IMR-90 (cell line): ENCODE measurements at regions not wholly inside any gene's neighbourhood (a gene's known extent, or its start where the extent isn't known, plus 50 kb on each side); places are given as distances from the start of the nearest gene placed in this dataset.

Source experiments
- BHLHE40 ChIP-seq: fragments of 150-350 bp; IDR thresholded peaks from 2 replicates; pipeline ENCODE4 v1.6.1; 2016; ENCODE audit warnings: mild to moderate bottlenecking, low read depth, low read length
- CEBPB ChIP-seq: IDR thresholded peaks from 2 replicates; pipeline ENCODE4 v1.6.1; 2012; ENCODE audit warnings: low read depth, low read length, improper control_type of control experiment
- CHD1 ChIP-seq: IDR thresholded peaks from 2 replicates; pipeline ENCODE4 v1.6.1; 2012; ENCODE audit warnings: low read depth, low read length, improper control_type of control experiment
- CTCF ChIP-seq: conservative IDR thresholded peaks from 2 replicates; pipeline ENCODE4 v1.5.1; 2012; ENCODE audit warnings: mild to moderate bottlenecking, low read depth, low read length, improper control_type of control experiment
- FOS ChIP-seq: fragments of 150-350 bp; IDR thresholded peaks from 2 replicates; pipeline ENCODE4 v1.6.1; 2016; ENCODE audit warnings: low read depth, low read length
- MXI1 ChIP-seq: IDR thresholded peaks from 2 replicates; pipeline ENCODE4 v1.6.1; 2012; ENCODE audit warnings: low read depth, mild to moderate bottlenecking, low read length, moderate library complexity, borderline replicate concordance
- POLR2A ChIP-seq: IDR thresholded peaks from 2 replicates; pipeline ENCODE4 v1.6.1; 2012; ENCODE audit warnings: mild to moderate bottlenecking, low read depth, low read length
- RAD21 ChIP-seq: IDR thresholded peaks from 2 replicates; pipeline ENCODE4 v1.6.1; 2012; ENCODE audit warnings: low read length, improper control_type of control experiment
- RCOR1 ChIP-seq: IDR thresholded peaks from 2 replicates; pipeline ENCODE4 v1.6.1; 2012; ENCODE audit warnings: mild to moderate bottlenecking, low read length, improper control_type of control experiment; ENCODE audit not compliant: insufficient replicate concordance
- RFX5 ChIP-seq: IDR thresholded peaks from 2 replicates; pipeline ENCODE4 v1.8.0; 2012; ENCODE audit warnings: low read depth, mild to moderate bottlenecking, low read length, moderate library complexity
- SMC3 ChIP-seq: fragments of 150-350 bp; IDR thresholded peaks from 2 replicates; pipeline ENCODE4 v1.6.1; 2016; ENCODE audit warnings: low read depth, mild to moderate bottlenecking, antibody characterized with exemption, low read length, moderate library complexity

- no peak for TF ChIP-seq CTCF
- no peak for TF ChIP-seq CHD1
- TF ChIP-seq POLR2A, result no peak
- no peak for TF ChIP-seq MXI1
- no peak for TF ChIP-seq RAD21
- TF ChIP-seq CEBPB, result no peak
- no peak for TF ChIP-seq RCOR1
- no peak for TF ChIP-seq SMC3
- TF ChIP-seq BHLHE40, result no peak
- TF ChIP-seq RFX5, result no peak
- no peak for TF ChIP-seq FOS
These were observed 533.3 kb downstream of the OMA1 start for GRCh38 chr1:58013237-58013636.
